GM12892 (cell line): ENCODE measurements at regions not wholly inside any gene's neighbourhood (a gene's known extent, or its start where the extent isn't known, plus 50 kb on each side); places are given as distances from the start of the nearest gene placed in this dataset.

ENCODE experiments used
- POLR2A ChIP-seq: IDR thresholded peaks from 2 replicates; pipeline ENCODE4 v1.6.1; 2011; ENCODE audit warnings: low read depth, low read length, control low read depth
- POLR2AphosphoS5 ChIP-seq: IDR thresholded peaks from 2 replicates; pipeline ENCODE4 v1.6.1; 2011; ENCODE audit warnings: low read depth, low read length, control low read depth

GRCh38 chr6:144593392-144593791, 308.3 kb downstream of the UTRN start:
- TF ChIP-seq POLR2AphosphoS5 (no peak), POLR2A (no peak)
